Heart left ventricle (tissue), 16 donors: ENCODE measurements at regions not wholly inside any gene's neighbourhood (a gene's known extent, or its start where the extent isn't known, plus 50 kb on each side); places are given as distances from the start of the nearest gene placed in this dataset.
"Not testable (repeated sequence)": the region's sequence is repeated elsewhere in the genome, so short reads cannot be mapped to it uniquely, and the experiment has no call there.

Experiments
- ATAC-seq, 4 donors: fragments of 200-7000 bp; cut with Tn5 transposase; one replicate each; pipeline ENCODE4 v1.9.1; 2020 to 2022; ENCODE audit warnings: moderate library complexity in 4 of 4, mild to moderate bottlenecking in 3 of 4, moderate number of reproducible peaks in 1 of 4
- DNase-seq, 5 donors: peaks; one replicate each; pipeline ENCODE4 v3.0.0-alpha.2; 2020
- H3K27ac ChIP-seq, 12 donors: fragments of 200-600 bp; sonication (generic) in 4 of 12; one replicate each; pipeline versions ENCODE4 v1.5.0 to v1.8.0; 2016 to 2022; ENCODE audit warnings: mild to moderate bottlenecking in 2 of 12
- H3K27me3 ChIP-seq, 9 donors: fragments of 200-600 bp; sonication (generic) in 2 of 9; one replicate each; pipeline versions ENCODE4 v1.5.1 to v1.8.0; 2016 to 2022; ENCODE audit warnings: mild to moderate bottlenecking in 3 of 9
- H3K36me3 ChIP-seq, 9 donors: fragments of 200-600 bp; sonication (generic) in 2 of 9; one replicate each; pipeline versions ENCODE4 v1.5.0 to v1.8.0; 2018 to 2022; ENCODE audit warnings: mild to moderate bottlenecking in 2 of 9
- H3K4me1 ChIP-seq, 12 donors: fragments of 200-600 bp; sonication (generic) in 4 of 12; one replicate each; pipeline versions ENCODE4 v1.5.0 to v1.8.0; 2016 to 2022; ENCODE audit warnings: mild to moderate bottlenecking in 3 of 12
- H3K4me3 ChIP-seq, 12 donors: fragments of 200-600 bp; sonication (generic) in 4 of 12; one replicate each; pipeline versions ENCODE4 v1.5.0 to v1.8.0; 2017 to 2022; ENCODE audit warnings: mild to moderate bottlenecking in 9 of 12, moderate library complexity in 4 of 12
- H3K9me3 ChIP-seq, 12 donors: fragments of 200-600 bp; sonication (generic) in 4 of 12; one replicate each; pipeline versions ENCODE4 v1.5.0 to v1.8.0; 2016 to 2022; ENCODE audit warnings: mild to moderate bottlenecking in 1 of 12
- CTCF ChIP-seq, 12 donors: fragments of 200-600 bp; sonication (generic) in 4 of 12; IDR thresholded peaks; one replicate each; pipeline versions ENCODE4 v1.5.0 to v1.8.0; 2018 to 2022; ENCODE audit warnings: antibody characterized with exemption in 12 of 12, mild to moderate bottlenecking in 5 of 12
- POLR2A ChIP-seq, 2 donors: fragments of 450-650 bp; IDR thresholded peaks; one replicate each; pipeline ENCODE4 v1.6.1; 2017; ENCODE audit warnings: antibody characterized with exemption in 2 of 2, mild to moderate bottlenecking in 2 of 2, moderate library complexity in 2 of 2
- WGBS, 4 donors: extraction: QIAGEN DNeasy Blood & Tissue Kit in 2 of 4; methylation state at CpG; one replicate each; pipeline versions ENCODE4 v1.1.5 to v1.1.7; 2013 to 2018; 5-methylcytosine and 5-hydroxymethylcytosine counted together
- intact Hi-C, 10 donors: fragments of 100-400 bp; cut with DNase I; formaldehyde crosslinking; loops; one replicate each; pipeline versions ENCODE4 v1.11.1 to v1.14.2; 2022
- donor health status: ischemic (EF 13 %, LVEDD 7.1; RV severe dilation, severe dysfunction).
- donor health status: healthy with polysubstance abuse.
- donor health status: DM: no; HTN: yes; CAD: no.
- donor health status: DM: no; HTN: no; CAD: no.
- donor health status: ischemic (EF 25% LVEDD 6.9; RV normal size, moderate dysfunction).
- donor health status: ischemic (EF 25% LVEDD 5.7; RV mildly dilated, moderate dysfunction).
- donor health status: healthy.
- donor health status: DM: yes; HTN: yes; CAD: no.
- donor health status: ischemic (EF 35%, LVEDD 5.7; RV mildly dilated, moderate dysfunction).
- donor health status: nonischemic (EF 11% LVEDD 7.7; RV severe dilation, severe dysfunction).
- donor health status: DM: yes; HTN: yes; CAD: no.
- donor health status: PGD.
- donor health status: ischemic (EF 29% LVEDD 5.4; RV normal size, mild dysfunction).
- donor health status: nonischemic (EF 23%, LVEDD 6.1; RV moderate dilation, normal function).

GRCh38 chr20:25856256-25856884 is 159.7 kb upstream of the ZNF337 start:
- H3K4me3 ChIP-seq: no peak overlapping the region
- H3K4me1 ChIP-seq: peaks cover 0 to 41% (median 13%) of the 10 kb centered on the region in 12 donors
- ATAC-seq: no peak
- TF ChIP-seq CTCF (IDR thresholded peaks at IDR 0.05) (no peak), POLR2A (IDR thresholded peaks at IDR 0.05) (no peak)
- no peak overlapping the region for H3K27ac ChIP-seq
- 88 to 95% (median 92%) methylated on average over 21 of the region's 21 CpGs for WGBS, 4 donors
- peaks cover 0 to 22% (median 0%) of the 10 kb centered on the region in 9 donors for H3K27me3 ChIP-seq
- no peaks in the 10 kb centered on the region for H3K36me3 ChIP-seq
- no peaks in the 10 kb centered on the region for H3K9me3 ChIP-seq
- peak in 2 of 5 donors; percentile 16 to 38 for DNase-seq
- intact Hi-C loops: no loop called here

- DNase-seq: peak in 2 of 5 donors; percentile 24 to 55
- intact Hi-C loops, H3K27ac ChIP-seq, H3K36me3 ChIP-seq, H3K9me3 ChIP-seq, H3K4me3 ChIP-seq, ATAC-seq: not testable (repeated sequence)
- 94 to 96% (median 95%) methylated on average over 15 to 23 of the region's 23 CpGs for WGBS, 4 donors
- peaks cover 0 to 38% (median 12%) of the 10 kb centered on the region in 12 donors for H3K4me1 ChIP-seq
- peaks cover 0 to 19% (median 0%) of the 10 kb centered on the region in 9 donors for H3K27me3 ChIP-seq
Observed at GRCh38 chr20:25855451-25856156, 159.0 kb upstream of the ZNF337 start.

GRCh38 chr20:25854666-25855065 is 158.0 kb upstream of the ZNF337 start:
- ATAC-seq, H3K27ac ChIP-seq, H3K27me3 ChIP-seq, intact Hi-C loops, H3K9me3 ChIP-seq, H3K36me3 ChIP-seq, DNase-seq: not testable (repeated sequence)
- peak overlapping the region in 8 of 12 donors; percentile 54 to 81 (median 73) for H3K4me3 ChIP-seq
- peaks cover 0 to 29% (median 5%) of the 10 kb centered on the region in 12 donors for H3K4me1 ChIP-seq
- 93 to 97% (median 94%) methylated on average over 7 to 11 of the region's 11 CpGs for WGBS, 4 donors

GRCh38 chr20:25853718-25854388 is 157.2 kb upstream of the ZNF337 start:
- TF ChIP-seq POLR2A (IDR thresholded peaks at IDR 0.05): peak in 1 of 2 donors; percentile 46

GRCh38 chr20:25852968-25853717 is 156.5 kb upstream of the ZNF337 start:
- ATAC-seq (peak in 1 of 4 donors; percentile 6), DNase-seq (peak in 3 of 5 donors; percentile 15 to 44 (median 27))
- H3K9me3 ChIP-seq, H3K36me3 ChIP-seq, H3K27me3 ChIP-seq, intact Hi-C loops: not testable (repeated sequence)
- peaks cover 0 to 26% (median 3%) of the 10 kb centered on the region in 12 donors for H3K4me1 ChIP-seq
- H3K4me3 ChIP-seq: peak overlapping the region; percentile 54 to 81 (median 66)
- 51 to 62% (median 59%) methylated on average over 28 to 31 of the region's 31 CpGs for WGBS, 4 donors
- peak overlapping the region; percentile 42 to 81 (median 61) for H3K27ac ChIP-seq

More at GRCh38 chr20:25853718-25854388, 157.2 kb upstream of the ZNF337 start:
- ATAC-seq: peak; percentile 80 to 90 (median 84)
- H3K9me3 ChIP-seq, H3K27me3 ChIP-seq, H3K36me3 ChIP-seq, intact Hi-C loops: not testable (repeated sequence)
- peak; percentile 88 to 95 (median 91) for DNase-seq
- Histone ChIP-seq H3K4me3 (peak overlapping the region; percentile 54 to 81 (median 66)), H3K4me1 (peaks cover 0 to 26% (median 5%) of the 10 kb centered on the region in 12 donors), H3K27ac (peak overlapping the region; percentile 42 to 81 (median 61))
- 2 to 3% (median 3%) methylated on average over 38 to 55 of the region's 55 CpGs for WGBS, 4 donors

- H3K4me1 ChIP-seq: peaks cover 0 to 24% (median 0%) of the 10 kb centered on the region in 12 donors
- H3K4me3 ChIP-seq, H3K27me3 ChIP-seq, ATAC-seq, intact Hi-C loops, H3K9me3 ChIP-seq, H3K27ac ChIP-seq, H3K36me3 ChIP-seq: not testable (repeated sequence)
- DNase-seq: peak in 2 of 5 donors; percentile 3 to 28
- whole genome bisulfite sequencing, 4 donors: 64 to 90% (median 80%) methylated on average over 4 of the region's 4 CpGs
Observed at GRCh38 chr20:25850133-25850532, 153.5 kb upstream of the ZNF337 start.
